GM12865 (cell line): ENCODE measurements at regions not wholly inside any gene's neighbourhood (a gene's known extent, or its start where the extent isn't known, plus 50 kb on each side); places are given as distances from the start of the nearest gene placed in this dataset.

Experiments
- DNase-seq: peaks from one replicate; pipeline ENCODE4 v3.0.0; 2010; ENCODE audit warnings: low read depth
- H3K4me3 ChIP-seq: 2 replicates; pipeline ENCODE4 v1.5.1; 2011; ENCODE audit warnings: mild to moderate bottlenecking, low read depth, low read length, control low read depth
- TF ChIP-seq, protein P1 (sequence below): IDR thresholded peaks from 2 replicates; pipeline ENCODE4 v1.5.1; 2011; ENCODE audit warnings: low read length, control low read depth, low read depth, inconsistent platforms; ENCODE audit not compliant: insufficient read depth; ENCODE audit errors: missing control alignments

DNA sequence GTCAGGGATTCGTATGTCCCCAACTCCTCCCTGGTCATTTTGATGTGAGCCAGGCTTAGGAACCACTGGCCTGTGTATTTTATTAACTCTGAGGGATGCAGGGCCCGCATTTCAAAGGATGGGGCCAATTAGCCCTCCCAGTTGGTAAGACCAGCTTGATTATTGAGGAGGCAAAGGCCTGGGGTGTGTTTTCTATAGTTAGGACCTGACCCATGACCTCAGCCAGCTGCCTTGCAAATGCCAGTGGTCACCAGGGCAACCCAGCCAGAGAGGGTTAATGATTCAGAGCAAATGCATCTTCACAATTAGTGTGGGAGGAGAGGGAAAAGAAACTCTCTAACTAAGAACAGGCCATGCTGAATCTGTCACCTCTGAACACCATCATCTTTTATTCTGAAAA, 835.4 kb downstream of the MAFB start:
- H3K4me3 ChIP-seq = no peak overlapping the region
- TF ChIP-seq, protein P1, sequence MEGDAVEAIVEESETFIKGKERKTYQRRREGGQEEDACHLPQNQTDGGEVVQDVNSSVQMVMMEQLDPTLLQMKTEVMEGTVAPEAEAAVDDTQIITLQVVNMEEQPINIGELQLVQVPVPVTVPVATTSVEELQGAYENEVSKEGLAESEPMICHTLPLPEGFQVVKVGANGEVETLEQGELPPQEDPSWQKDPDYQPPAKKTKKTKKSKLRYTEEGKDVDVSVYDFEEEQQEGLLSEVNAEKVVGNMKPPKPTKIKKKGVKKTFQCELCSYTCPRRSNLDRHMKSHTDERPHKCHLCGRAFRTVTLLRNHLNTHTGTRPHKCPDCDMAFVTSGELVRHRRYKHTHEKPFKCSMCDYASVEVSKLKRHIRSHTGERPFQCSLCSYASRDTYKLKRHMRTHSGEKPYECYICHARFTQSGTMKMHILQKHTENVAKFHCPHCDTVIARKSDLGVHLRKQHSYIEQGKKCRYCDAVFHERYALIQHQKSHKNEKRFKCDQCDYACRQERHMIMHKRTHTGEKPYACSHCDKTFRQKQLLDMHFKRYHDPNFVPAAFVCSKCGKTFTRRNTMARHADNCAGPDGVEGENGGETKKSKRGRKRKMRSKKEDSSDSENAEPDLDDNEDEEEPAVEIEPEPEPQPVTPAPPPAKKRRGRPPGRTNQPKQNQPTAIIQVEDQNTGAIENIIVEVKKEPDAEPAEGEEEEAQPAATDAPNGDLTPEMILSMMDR = no peak
- DNase-seq = no peak

DNA sequence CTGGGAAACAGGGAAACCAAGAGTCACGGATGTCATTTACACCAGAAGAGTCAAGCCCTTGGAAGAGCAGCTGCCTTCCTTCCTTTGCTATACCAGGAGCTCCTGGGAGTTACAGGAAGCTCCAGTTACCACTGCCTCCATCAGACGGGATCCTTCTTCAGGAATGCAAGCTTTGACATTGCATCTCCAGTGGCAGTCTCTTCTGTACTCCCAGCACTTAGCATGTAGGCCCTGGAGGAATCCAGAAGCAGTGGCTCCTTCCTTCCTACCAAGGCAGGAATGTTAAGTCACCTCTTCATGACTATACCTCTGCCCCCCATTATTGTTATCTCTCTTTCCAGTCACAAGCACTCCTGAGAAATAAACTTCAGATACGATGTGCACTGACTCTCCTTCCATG, 836.0 kb downstream of the MAFB start:
- H3K4me3 ChIP-seq = no peak overlapping the region
- DNase-seq = no peak
- TF ChIP-seq, protein P1 = no peak

DNA sequence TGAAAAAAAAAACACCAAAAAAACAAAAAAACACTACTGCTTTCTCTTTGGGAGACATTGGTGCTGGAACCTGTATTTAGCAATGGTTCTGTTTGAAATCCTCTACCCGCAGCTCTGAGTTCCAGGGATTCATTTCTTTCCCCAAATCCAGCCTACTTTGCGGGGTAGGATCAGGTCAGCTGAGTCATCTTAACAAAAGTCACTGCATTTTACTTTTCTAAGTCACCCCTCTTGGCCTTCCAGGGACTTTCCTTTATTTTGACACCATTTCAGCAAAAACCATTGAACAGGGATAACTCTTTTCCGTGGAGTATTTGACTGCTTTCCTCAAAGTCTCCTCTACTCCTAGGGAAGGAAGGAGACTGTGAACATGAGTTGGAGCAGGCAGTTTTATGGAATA, 837.6 kb downstream of the MAFB start:
- no peak for DNase-seq
- H3K4me3 ChIP-seq = no peak overlapping the region
- TF ChIP-seq, protein P1 = no peak

DNA sequence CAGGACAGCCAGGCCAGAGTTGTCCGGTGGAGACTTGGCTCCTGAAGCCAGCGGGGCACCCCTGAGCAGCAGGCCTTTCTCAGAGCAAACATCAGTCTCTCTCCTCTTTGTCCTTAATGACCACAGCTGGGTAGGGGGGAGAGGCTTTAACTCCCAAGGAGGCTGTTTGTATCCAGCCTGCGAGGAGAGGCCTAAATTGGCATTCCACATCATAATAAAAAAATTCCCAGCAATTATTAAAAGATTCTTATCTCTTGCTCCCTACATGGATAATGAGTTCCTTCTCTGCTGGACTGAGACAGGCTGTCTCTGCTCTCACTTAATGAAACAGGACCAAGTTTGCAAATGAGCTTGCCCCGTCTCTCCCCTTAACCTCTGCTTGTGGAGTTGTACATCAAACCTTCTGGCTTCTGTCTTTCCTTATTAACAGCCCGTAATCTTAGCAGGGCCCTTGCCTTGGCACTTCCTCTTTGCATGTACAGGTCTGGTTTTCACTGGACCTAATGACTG, 838.2 kb downstream of the MAFB start:
- H3K4me3 ChIP-seq = no peak overlapping the region
- TF ChIP-seq, protein P1 = no peak
- no peak for DNase-seq

DNA sequence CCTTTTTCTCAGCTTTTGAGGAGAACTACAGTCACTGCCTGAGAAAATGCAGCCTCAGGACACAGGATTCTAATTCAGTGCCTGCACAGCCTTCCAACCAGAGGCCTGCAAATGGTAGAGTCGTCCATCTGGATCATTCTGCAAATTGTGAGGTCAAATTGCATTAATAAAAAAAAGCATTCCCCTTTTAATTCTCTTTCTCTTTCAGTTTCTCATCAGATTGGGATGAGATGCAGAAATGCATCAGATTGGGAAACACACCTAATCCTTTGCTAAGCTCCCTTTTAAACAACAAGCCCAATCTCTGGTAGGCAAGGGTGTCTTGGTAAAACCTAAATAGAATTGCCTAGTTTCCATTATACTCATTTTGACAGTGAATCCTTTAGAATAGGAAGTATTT, 838.8 kb downstream of the MAFB start:
- no peak for DNase-seq
- TF ChIP-seq, protein P1 = no peak
- H3K4me3 ChIP-seq = no peak overlapping the region

DNA sequence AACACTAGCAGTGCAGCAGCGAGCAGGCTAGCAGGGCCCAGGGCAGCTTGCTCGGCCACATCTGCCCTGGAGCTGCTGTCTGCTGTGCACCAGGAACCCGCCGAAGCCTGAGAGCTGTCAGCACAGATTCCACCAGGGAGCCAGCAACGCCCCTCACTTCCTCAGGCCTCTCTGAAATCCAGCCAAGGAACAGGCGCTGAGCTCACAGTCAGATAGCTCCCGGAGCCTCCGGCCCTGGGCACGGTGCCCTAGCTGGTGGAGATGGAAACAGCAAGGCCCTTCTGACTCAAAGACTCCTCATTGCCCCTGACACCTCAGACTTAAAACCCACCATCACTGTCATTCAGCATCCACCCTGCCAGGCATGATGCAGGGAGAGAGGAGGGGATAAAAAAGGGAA, 839.4 kb downstream of the MAFB start:
- no peak overlapping the region for H3K4me3 ChIP-seq
- DNase-seq = no peak
- TF ChIP-seq, protein P1 = no peak

GRCh38 chr20:39849171-39849570, 839.9 kb downstream of the MAFB start:
- TF ChIP-seq, protein P1 = no peak
- H3K4me3 ChIP-seq = no peak overlapping the region
- no peak for DNase-seq
